ENCODE measurements at regions not wholly inside any gene's neighbourhood (a gene's known extent, or its start where the extent isn't known, plus 50 kb on each side); places are given as distances from the start of the nearest gene placed in this dataset.

GRCh38 chr20:50338479-50339391 lies 148.1 kb downstream of the CEBPB start:
- H3K4me1 Mint-ChIP-seq (ENCODE audit: low read depth, unreplicated experiment) = peaks cover 19% of the 10 kb centered on the region
- H3K4me3 Mint-ChIP-seq (ENCODE audit: low read depth, unreplicated experiment) = no peak overlapping the region
- CTCF ChIA-PET = interaction anchor here (0.6 kb wide), 1 partner anchor 105 kb away, joined by 3 read pairs; no protein-coding TSS in a partner anchor
- no peak for DNase-seq
- intact Hi-C loops (cut with micrococcal nuclease; ENCODE audit: unreplicated experiment) = no loop called here
- BruUV-seq (replicated peaks) = no TSS peak
- no peaks in the 10 kb centered on the region for H3K27me3 Mint-ChIP-seq (ENCODE audit: unreplicated experiment)
- peaks cover 5% of the 10 kb centered on the region for H3K36me3 Mint-ChIP-seq (ENCODE audit: insufficient read depth, unreplicated experiment)
- H3K9me3 Mint-ChIP-seq (ENCODE audit: low read depth, unreplicated experiment) = no peaks in the 10 kb centered on the region
- TF ChIP-seq, protein P1, sequence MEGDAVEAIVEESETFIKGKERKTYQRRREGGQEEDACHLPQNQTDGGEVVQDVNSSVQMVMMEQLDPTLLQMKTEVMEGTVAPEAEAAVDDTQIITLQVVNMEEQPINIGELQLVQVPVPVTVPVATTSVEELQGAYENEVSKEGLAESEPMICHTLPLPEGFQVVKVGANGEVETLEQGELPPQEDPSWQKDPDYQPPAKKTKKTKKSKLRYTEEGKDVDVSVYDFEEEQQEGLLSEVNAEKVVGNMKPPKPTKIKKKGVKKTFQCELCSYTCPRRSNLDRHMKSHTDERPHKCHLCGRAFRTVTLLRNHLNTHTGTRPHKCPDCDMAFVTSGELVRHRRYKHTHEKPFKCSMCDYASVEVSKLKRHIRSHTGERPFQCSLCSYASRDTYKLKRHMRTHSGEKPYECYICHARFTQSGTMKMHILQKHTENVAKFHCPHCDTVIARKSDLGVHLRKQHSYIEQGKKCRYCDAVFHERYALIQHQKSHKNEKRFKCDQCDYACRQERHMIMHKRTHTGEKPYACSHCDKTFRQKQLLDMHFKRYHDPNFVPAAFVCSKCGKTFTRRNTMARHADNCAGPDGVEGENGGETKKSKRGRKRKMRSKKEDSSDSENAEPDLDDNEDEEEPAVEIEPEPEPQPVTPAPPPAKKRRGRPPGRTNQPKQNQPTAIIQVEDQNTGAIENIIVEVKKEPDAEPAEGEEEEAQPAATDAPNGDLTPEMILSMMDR (IDR thresholded peaks at IDR 0.05; ENCODE audit: unreplicated experiment) = no peak
- H3K27ac Mint-ChIP-seq (ENCODE audit: unreplicated experiment) = no peak overlapping the region

DNA sequence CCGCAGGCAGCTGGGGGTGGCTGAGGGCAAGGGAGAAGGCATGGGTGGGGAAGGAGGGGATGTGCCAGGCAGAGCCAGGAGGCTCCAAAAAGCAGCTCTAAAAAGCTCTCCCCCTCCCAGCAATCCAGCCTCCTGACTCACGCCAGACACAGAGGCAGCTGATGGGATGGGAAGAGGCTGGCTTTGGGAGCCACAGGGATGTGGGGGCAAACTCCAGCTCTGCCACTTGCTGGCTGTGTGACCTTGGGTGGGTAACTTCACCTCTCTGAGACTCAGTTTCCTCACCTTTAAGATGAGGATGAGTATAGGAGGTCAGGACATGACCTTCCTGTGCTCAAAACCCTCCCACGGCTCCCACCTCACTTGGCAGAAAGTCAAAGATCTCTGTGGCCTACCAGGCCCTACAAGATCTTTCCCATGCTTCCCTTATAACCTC lies 148.9 kb downstream of the CEBPB start:
- H3K4me3 Mint-ChIP-seq (ENCODE audit: low read depth, unreplicated experiment) = no peak overlapping the region
- TF ChIP-seq, protein P1 (IDR thresholded peaks at IDR 0.05; ENCODE audit: unreplicated experiment) = no peak
- intact Hi-C loops (cut with micrococcal nuclease; ENCODE audit: unreplicated experiment) = no loop called here
- no TSS peak for BruUV-seq (replicated peaks)
- peaks cover 5% of the 10 kb centered on the region for H3K36me3 Mint-ChIP-seq (ENCODE audit: insufficient read depth, unreplicated experiment)
- CTCF ChIA-PET = interaction anchor here (0.6 kb wide), 2 partner anchors 104 to 111 kb away, joined by 3 to 4 read pairs; no protein-coding TSS in a partner anchor
- peaks cover 25% of the 10 kb centered on the region for H3K4me1 Mint-ChIP-seq (ENCODE audit: low read depth, unreplicated experiment)
- no peak for DNase-seq
- H3K27ac Mint-ChIP-seq (ENCODE audit: unreplicated experiment) = no peak overlapping the region
- no peaks in the 10 kb centered on the region for H3K9me3 Mint-ChIP-seq (ENCODE audit: low read depth, unreplicated experiment)
- H3K27me3 Mint-ChIP-seq (ENCODE audit: unreplicated experiment) = no peaks in the 10 kb centered on the region

DNA sequence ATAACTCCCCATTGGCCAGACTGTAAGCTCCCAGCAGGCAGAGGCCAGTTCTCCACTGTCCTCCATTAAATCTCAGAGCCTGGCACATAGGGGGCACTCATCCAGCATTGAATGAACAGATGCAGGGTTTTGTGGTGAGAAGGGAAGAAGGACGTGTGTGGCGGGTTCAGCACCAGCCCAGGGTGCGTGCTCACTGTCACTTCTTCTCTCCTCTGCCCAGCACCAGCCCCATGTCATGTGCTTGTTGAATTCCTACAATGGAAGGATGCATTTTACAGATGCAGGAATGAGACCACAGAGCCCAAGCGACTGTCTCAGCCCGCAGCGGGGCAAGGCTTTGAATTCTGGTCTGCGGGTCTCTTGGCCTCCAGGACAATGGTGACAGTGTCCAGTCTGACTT lies 149.9 kb downstream of the CEBPB start:
- BruUV-seq (replicated peaks) = no TSS peak
- H3K36me3 Mint-ChIP-seq (ENCODE audit: insufficient read depth, unreplicated experiment) = no peaks in the 10 kb centered on the region
- intact Hi-C loops (cut with micrococcal nuclease; ENCODE audit: unreplicated experiment) = no loop called here
- H3K9me3 Mint-ChIP-seq (ENCODE audit: low read depth, unreplicated experiment) = no peaks in the 10 kb centered on the region
- CTCF ChIA-PET = interaction anchor here (0.6 kb wide), 1 partner anchor 23 kb away, joined by 3 read pairs; no protein-coding TSS in a partner anchor
- no peaks in the 10 kb centered on the region for H3K27me3 Mint-ChIP-seq (ENCODE audit: unreplicated experiment)
- TF ChIP-seq, protein P1 (IDR thresholded peaks at IDR 0.05; ENCODE audit: unreplicated experiment) = no peak
- H3K4me3 Mint-ChIP-seq (ENCODE audit: low read depth, unreplicated experiment) = no peak overlapping the region
- no peak for DNase-seq
- H3K4me1 Mint-ChIP-seq (ENCODE audit: low read depth, unreplicated experiment) = peaks cover 20% of the 10 kb centered on the region
- H3K27ac Mint-ChIP-seq (ENCODE audit: unreplicated experiment) = no peak overlapping the region

DNA sequence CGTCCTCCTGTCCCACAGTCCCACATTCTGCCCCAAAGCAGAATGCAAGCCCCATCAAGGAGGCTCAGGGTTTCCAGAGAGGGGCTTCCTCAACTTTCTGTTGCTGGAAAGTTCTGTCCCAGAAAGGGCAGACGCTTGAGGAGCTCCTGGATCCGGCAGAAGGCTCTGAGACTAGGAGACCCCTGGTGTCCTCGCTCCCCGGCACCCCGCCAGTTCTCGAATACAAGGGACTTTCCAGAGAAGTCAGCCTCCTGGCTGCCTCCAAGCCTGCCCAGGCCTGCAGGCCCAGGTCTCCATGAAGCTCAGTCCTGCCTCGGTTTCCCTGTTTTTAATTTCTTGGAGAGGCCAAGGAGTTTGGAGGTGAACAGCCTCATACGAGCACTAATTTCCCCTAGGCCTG lies 150.4 kb downstream of the CEBPB start:
- no TSS peak for BruUV-seq (replicated peaks)
- Mint-ChIP-seq H3K27me3 (ENCODE audit: unreplicated experiment) (no peaks in the 10 kb centered on the region), H3K27ac (ENCODE audit: unreplicated experiment) (no peak overlapping the region), H3K4me3 (ENCODE audit: low read depth, unreplicated experiment) (no peak overlapping the region), H3K9me3 (ENCODE audit: low read depth, unreplicated experiment) (no peaks in the 10 kb centered on the region), H3K4me1 (ENCODE audit: low read depth, unreplicated experiment) (peaks cover 25% of the 10 kb centered on the region), H3K36me3 (ENCODE audit: insufficient read depth, unreplicated experiment) (no peaks in the 10 kb centered on the region)
- no peak for DNase-seq
- TF ChIP-seq, protein P1 (IDR thresholded peaks at IDR 0.05; ENCODE audit: unreplicated experiment) = no peak
- CTCF ChIA-PET = interaction anchor here (0.6 to 1.2 kb wide), 3 partner anchors 9 to 143 kb away, joined by 3 read pairs; no protein-coding TSS in a partner anchor
- intact Hi-C loops (cut with micrococcal nuclease; ENCODE audit: unreplicated experiment) = no loop called here
